ENCODE measurements at regions not wholly inside any gene's neighbourhood (a gene's known extent, or its start where the extent isn't known, plus 50 kb on each side); places are given as distances from the start of the nearest gene placed in this dataset.

DNA sequence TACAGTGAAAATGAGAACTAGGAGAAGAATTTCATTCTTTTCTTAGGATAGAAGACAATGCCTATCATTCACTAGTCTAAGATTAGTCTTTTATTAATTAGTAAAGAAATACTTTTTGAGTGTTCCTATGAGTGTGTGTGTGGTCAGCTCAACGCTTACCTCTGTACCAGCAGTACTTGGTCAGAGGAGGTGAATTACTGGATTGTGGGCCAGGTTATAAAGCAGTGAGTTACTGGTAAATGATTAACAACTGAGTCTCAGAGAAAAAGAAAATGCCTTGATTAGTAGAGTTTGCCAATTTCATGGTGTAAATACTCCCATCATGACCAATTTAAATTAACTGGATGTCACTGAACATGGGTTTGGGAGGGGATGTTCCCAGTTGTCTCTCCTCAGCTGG lies 444.6 kb downstream of the STIM2 start:
- TF ChIP-seq POLR2A (IDR thresholded peaks at IDR 0.05; ENCODE audit: low read length) (no peak), EP300 (IDR thresholded peaks at IDR 0.05) (no peak), ZSCAN20 (CRISPR knock-in tag; IDR thresholded peaks at IDR 0.05) (no peak), NFE2L2 (conservative IDR thresholded peaks at IDR 0.05; ENCODE audit: low read length) (no peak)
- TF ChIP-seq, protein P1, sequence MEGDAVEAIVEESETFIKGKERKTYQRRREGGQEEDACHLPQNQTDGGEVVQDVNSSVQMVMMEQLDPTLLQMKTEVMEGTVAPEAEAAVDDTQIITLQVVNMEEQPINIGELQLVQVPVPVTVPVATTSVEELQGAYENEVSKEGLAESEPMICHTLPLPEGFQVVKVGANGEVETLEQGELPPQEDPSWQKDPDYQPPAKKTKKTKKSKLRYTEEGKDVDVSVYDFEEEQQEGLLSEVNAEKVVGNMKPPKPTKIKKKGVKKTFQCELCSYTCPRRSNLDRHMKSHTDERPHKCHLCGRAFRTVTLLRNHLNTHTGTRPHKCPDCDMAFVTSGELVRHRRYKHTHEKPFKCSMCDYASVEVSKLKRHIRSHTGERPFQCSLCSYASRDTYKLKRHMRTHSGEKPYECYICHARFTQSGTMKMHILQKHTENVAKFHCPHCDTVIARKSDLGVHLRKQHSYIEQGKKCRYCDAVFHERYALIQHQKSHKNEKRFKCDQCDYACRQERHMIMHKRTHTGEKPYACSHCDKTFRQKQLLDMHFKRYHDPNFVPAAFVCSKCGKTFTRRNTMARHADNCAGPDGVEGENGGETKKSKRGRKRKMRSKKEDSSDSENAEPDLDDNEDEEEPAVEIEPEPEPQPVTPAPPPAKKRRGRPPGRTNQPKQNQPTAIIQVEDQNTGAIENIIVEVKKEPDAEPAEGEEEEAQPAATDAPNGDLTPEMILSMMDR (IDR thresholded peaks at IDR 0.05): no peak
